OCI-LY7 (cell line): ENCODE measurements at regions not wholly inside any gene's neighbourhood (a gene's known extent, or its start where the extent isn't known, plus 50 kb on each side); places are given as distances from the start of the nearest gene placed in this dataset.
"Not testable (repeated sequence)": the region's sequence is repeated elsewhere in the genome, so short reads cannot be mapped to it uniquely, and the experiment has no call there.

Experiments
- EZH2phosphoT487 ChIP-seq: fragments of 200-600 bp; sonication (generic); IDR thresholded peaks from 2 replicates; pipeline ENCODE4 v1.6.1; 2018; ENCODE audit warnings: low read depth, borderline replicate concordance, mild to moderate bottlenecking, mixed run types, antibody characterized with exemption, low read length, moderate library complexity, mixed read lengths
- TF ChIP-seq, protein P1 (sequence below): fragments of 200-600 bp; sonication (generic); conservative IDR thresholded peaks from 2 replicates; pipeline ENCODE4 v1.5.1; 2014; ENCODE audit warnings: mild to moderate bottlenecking, antibody characterized with exemption, low read length, moderate library complexity, mixed read lengths

DNA sequence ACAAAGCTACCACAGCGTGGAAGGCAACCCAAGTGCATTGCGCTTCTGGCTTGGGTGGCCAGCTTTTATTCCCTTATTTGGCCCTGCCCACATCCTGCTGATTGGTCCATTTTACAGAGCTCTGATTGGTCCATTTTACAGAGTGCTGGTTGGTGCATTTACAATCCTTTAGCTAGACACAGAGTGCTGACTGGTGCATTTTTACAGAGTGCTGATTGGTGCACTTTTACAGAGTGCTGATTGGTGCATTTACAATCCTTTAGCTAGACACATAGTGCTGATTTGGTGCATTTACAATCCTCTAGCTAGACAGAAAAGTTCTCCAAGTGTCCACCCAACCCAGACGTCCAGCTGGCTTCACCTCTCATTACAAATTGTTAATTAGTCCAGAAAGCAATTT, 1936.6 kb upstream of the AGA start:
- TF ChIP-seq, protein P1, sequence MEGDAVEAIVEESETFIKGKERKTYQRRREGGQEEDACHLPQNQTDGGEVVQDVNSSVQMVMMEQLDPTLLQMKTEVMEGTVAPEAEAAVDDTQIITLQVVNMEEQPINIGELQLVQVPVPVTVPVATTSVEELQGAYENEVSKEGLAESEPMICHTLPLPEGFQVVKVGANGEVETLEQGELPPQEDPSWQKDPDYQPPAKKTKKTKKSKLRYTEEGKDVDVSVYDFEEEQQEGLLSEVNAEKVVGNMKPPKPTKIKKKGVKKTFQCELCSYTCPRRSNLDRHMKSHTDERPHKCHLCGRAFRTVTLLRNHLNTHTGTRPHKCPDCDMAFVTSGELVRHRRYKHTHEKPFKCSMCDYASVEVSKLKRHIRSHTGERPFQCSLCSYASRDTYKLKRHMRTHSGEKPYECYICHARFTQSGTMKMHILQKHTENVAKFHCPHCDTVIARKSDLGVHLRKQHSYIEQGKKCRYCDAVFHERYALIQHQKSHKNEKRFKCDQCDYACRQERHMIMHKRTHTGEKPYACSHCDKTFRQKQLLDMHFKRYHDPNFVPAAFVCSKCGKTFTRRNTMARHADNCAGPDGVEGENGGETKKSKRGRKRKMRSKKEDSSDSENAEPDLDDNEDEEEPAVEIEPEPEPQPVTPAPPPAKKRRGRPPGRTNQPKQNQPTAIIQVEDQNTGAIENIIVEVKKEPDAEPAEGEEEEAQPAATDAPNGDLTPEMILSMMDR = not testable (repeated sequence)
- not testable (repeated sequence) for TF ChIP-seq EZH2phosphoT487
